ENCODE measurements at regions not wholly inside any gene's neighbourhood (a gene's known extent, or its start where the extent isn't known, plus 50 kb on each side); places are given as distances from the start of the nearest gene placed in this dataset.

GRCh38 chr6:164214066-164214465 lies 799.5 kb downstream of the QKI start:
- H3K27ac ChIP-seq, result no peak overlapping the region
- no peak for DNase-seq (ENCODE audit: low read depth, low spot score)

- H3K27ac ChIP-seq, result no peak overlapping the region
- DNase-seq (ENCODE audit: low read depth, low spot score), result no peak
Observed at GRCh38 chr6:164211254-164211653, 796.7 kb downstream of the QKI start.

GRCh38 chr6:164210783-164211182 lies 796.3 kb downstream of the QKI start:
- H3K27ac ChIP-seq, result no peak overlapping the region
- DNase-seq (ENCODE audit: low read depth, low spot score), result no peak

GRCh38 chr6:164210323-164210722 lies 795.8 kb downstream of the QKI start:
- DNase-seq (ENCODE audit: low read depth, low spot score), result no peak
- no peak overlapping the region for H3K27ac ChIP-seq

- no peak overlapping the region for H3K27ac ChIP-seq
- DNase-seq (ENCODE audit: low read depth, low spot score), result no peak
Observed at GRCh38 chr6:164208371-164208770, 793.9 kb downstream of the QKI start.

- no peak overlapping the region for H3K27ac ChIP-seq
- DNase-seq (ENCODE audit: low read depth, low spot score), result no peak
Observed at GRCh38 chr6:164206807-164207423, 792.4 kb downstream of the QKI start.

GRCh38 chr6:164200071-164200470 lies 785.6 kb downstream of the QKI start:
- H3K27ac ChIP-seq, result no peak overlapping the region
- DNase-seq (ENCODE audit: low read depth, low spot score), result no peak

- H3K27ac ChIP-seq, result no peak overlapping the region
- DNase-seq (ENCODE audit: low read depth, low spot score), result no peak
Observed at GRCh38 chr6:164195942-164196281, 781.4 kb downstream of the QKI start.

- no peak for DNase-seq (ENCODE audit: low read depth, low spot score)
- H3K27ac ChIP-seq, result no peak overlapping the region
Observed at GRCh38 chr6:164195278-164195941, 780.9 kb downstream of the QKI start.

- H3K27ac ChIP-seq, result no peak overlapping the region
- DNase-seq (ENCODE audit: low read depth, low spot score), result no peak
Observed at GRCh38 chr6:164188861-164189260, 774.3 kb downstream of the QKI start.

GRCh38 chr6:164185471-164185871 lies 771.0 kb downstream of the QKI start:
- DNase-seq (ENCODE audit: low read depth, low spot score), result no peak

GRCh38 chr6:164184410-164184809 lies 769.9 kb downstream of the QKI start:
- DNase-seq (ENCODE audit: low read depth, low spot score), result no peak
- no peak overlapping the region for H3K27ac ChIP-seq

More at GRCh38 chr6:164185471-164185871, 771.0 kb downstream of the QKI start:
- no peak overlapping the region for H3K27ac ChIP-seq

GRCh38 chr6:164183556-164184123 lies 769.1 kb downstream of the QKI start:
- no peak overlapping the region for H3K27ac ChIP-seq

GRCh38 chr6:164178679-164179332 lies 764.3 kb downstream of the QKI start:
- DNase-seq (ENCODE audit: low read depth, low spot score), result no peak
- no peak overlapping the region for H3K27ac ChIP-seq

More at GRCh38 chr6:164183556-164184123, 769.1 kb downstream of the QKI start:
- no peak for DNase-seq (ENCODE audit: low read depth, low spot score)

- no peak for DNase-seq (ENCODE audit: low read depth, low spot score)
- no peak overlapping the region for H3K27ac ChIP-seq
Observed at GRCh38 chr6:164169355-164169754, 754.8 kb downstream of the QKI start.

- H3K27ac ChIP-seq, result no peak overlapping the region
- no peak for DNase-seq (ENCODE audit: low read depth, low spot score)
Observed at GRCh38 chr6:164168595-164168994, 754.1 kb downstream of the QKI start.

- DNase-seq (ENCODE audit: low read depth, low spot score), result no peak
- no peak overlapping the region for H3K27ac ChIP-seq
Observed at GRCh38 chr6:164167873-164168405, 753.4 kb downstream of the QKI start.

- no peak for DNase-seq (ENCODE audit: low read depth, low spot score)
- H3K27ac ChIP-seq, result no peak overlapping the region
Observed at GRCh38 chr6:164166996-164167395, 752.5 kb downstream of the QKI start.

- H3K27ac ChIP-seq, result no peak overlapping the region
- DNase-seq (ENCODE audit: low read depth, low spot score), result no peak
Observed at GRCh38 chr6:164166515-164166914, 752.0 kb downstream of the QKI start.

- no peak overlapping the region for H3K27ac ChIP-seq
Observed at GRCh38 chr6:164164876-164165275, 750.4 kb downstream of the QKI start.

GRCh38 chr6:164163239-164163638 lies 748.7 kb downstream of the QKI start:
- no peak for DNase-seq (ENCODE audit: low read depth, low spot score)
- H3K27ac ChIP-seq, result no peak overlapping the region

More at GRCh38 chr6:164164876-164165275, 750.4 kb downstream of the QKI start:
- no peak for DNase-seq (ENCODE audit: low read depth, low spot score)

Data from epithelial cell of prostate (primary cell).